DOHH2 (cell line): ENCODE measurements at regions not wholly inside any gene's neighbourhood (a gene's known extent, or its start where the extent isn't known, plus 50 kb on each side); places are given as distances from the start of the nearest gene placed in this dataset.

ENCODE experiments used
- H3F3A ChIP-seq: fragments of 200-600 bp; sonication (generic), shearing (Covaris generic); 2 replicates; pipeline ENCODE4 v1.6.0; 2016; ENCODE audit warnings: antibody characterized with exemption, mild to moderate bottlenecking; ENCODE audit not compliant: control insufficient read depth, insufficient read depth
- H3K27ac ChIP-seq: fragments of 200-600 bp; sonication (generic); 2 replicates; pipeline ENCODE4 v1.5.1; 2014; ENCODE audit warnings: low read depth, mild to moderate bottlenecking, low read length, moderate library complexity
- H3K27me3 ChIP-seq: fragments of 200-600 bp; sonication (generic); 2 replicates; pipeline ENCODE4 v1.6.1; 2014; ENCODE audit warnings: mild to moderate bottlenecking, low read length, mixed read lengths; ENCODE audit not compliant: control insufficient read depth
- H3K36me3 ChIP-seq: fragments of 200-600 bp; sonication (generic); 2 replicates; pipeline ENCODE4 v1.6.1; 2014; ENCODE audit warnings: mild to moderate bottlenecking, low read length, moderate library complexity, mixed read lengths; ENCODE audit not compliant: control insufficient read depth
- H3K4me1 ChIP-seq: fragments of 200-600 bp; sonication (generic); 2 replicates; pipeline ENCODE4 v1.6.1; 2014; ENCODE audit warnings: mild to moderate bottlenecking, low read length, mixed read lengths; ENCODE audit not compliant: control insufficient read depth
- H3K4me2 ChIP-seq: fragments of 200-600 bp; sonication (generic); 2 replicates; pipeline ENCODE4 v1.6.0; 2014; ENCODE audit warnings: mild to moderate bottlenecking, low read length, moderate library complexity
- H3K4me3 ChIP-seq: fragments of 200-600 bp; sonication (generic); 2 replicates; pipeline ENCODE4 v1.5.1; 2014; ENCODE audit warnings: mild to moderate bottlenecking, low read length, mixed read lengths
- H3K79me2 ChIP-seq: fragments of 200-600 bp; sonication (generic); 2 replicates; pipeline ENCODE4 v1.6.1; 2014; ENCODE audit warnings: mild to moderate bottlenecking, low read length, mixed read lengths; ENCODE audit not compliant: control insufficient read depth
- H3K9me2 ChIP-seq: fragments of 200-600 bp; sonication (generic); replicated peaks from 2 replicates; pipeline ENCODE4 v1.6.1; 2014; ENCODE audit warnings: mild to moderate bottlenecking, low read length, mixed read lengths; ENCODE audit not compliant: control insufficient read depth
- H3K9me3 ChIP-seq: fragments of 200-600 bp; sonication (generic); 2 replicates; pipeline ENCODE4 v1.6.1; 2014; ENCODE audit warnings: antibody characterized with exemption, low read length, mixed read lengths; ENCODE audit not compliant: control insufficient read depth, insufficient read depth
- H4K20me1 ChIP-seq: fragments of 200-600 bp; sonication (generic); 2 replicates; pipeline ENCODE4 v1.6.0; 2014; ENCODE audit warnings: low read depth, mild to moderate bottlenecking, antibody characterized with exemption, low read length, moderate library complexity; ENCODE audit not compliant: control insufficient read depth, insufficient read depth
- CTCF ChIP-seq: fragments of 200-600 bp; sonication (generic); IDR thresholded peaks from one replicate; pipeline ENCODE4 v1.5.1; 2014; ENCODE audit warnings: antibody characterized with exemption, mild to moderate bottlenecking, low read depth, low read length; ENCODE audit not compliant: poor library complexity, severe bottlenecking
- EZH2phosphoT487 ChIP-seq: fragments of 200-600 bp; sonication (generic); IDR thresholded peaks from 2 replicates; pipeline ENCODE4 v1.6.1; 2017; ENCODE audit warnings: borderline replicate concordance, mild to moderate bottlenecking, antibody characterized with exemption, low read length, moderate library complexity, mixed read lengths

- no peaks in the 10 kb centered on the region for H3K27me3 ChIP-seq
- no peaks in the 10 kb centered on the region for H3K36me3 ChIP-seq
- no peak overlapping the region for H3K27ac ChIP-seq
- H3K79me2 ChIP-seq: no peaks in the 10 kb centered on the region
- H3K9me3 ChIP-seq: no peaks in the 10 kb centered on the region
- no peak overlapping the region for H3K4me3 ChIP-seq
- TF ChIP-seq CTCF (no peak), EZH2phosphoT487 (no peak)
- no peaks in the 10 kb centered on the region for H3F3A ChIP-seq
- no peak overlapping the region for H3K4me2 ChIP-seq
- no peaks in the 10 kb centered on the region for H3K9me2 ChIP-seq
- no peaks in the 10 kb centered on the region for H3K4me1 ChIP-seq
- no peaks in the 10 kb centered on the region for H4K20me1 ChIP-seq
Measured at GRCh38 chr10:36391405-36391804, 734.0 kb upstream of the ANKRD30A start.

GRCh38 chr10:36390221-36390620 is 735.2 kb upstream of the ANKRD30A start:
- H3F3A ChIP-seq: no peaks in the 10 kb centered on the region
- H3K27ac ChIP-seq: no peak overlapping the region
- H3K4me1 ChIP-seq: no peaks in the 10 kb centered on the region
- TF ChIP-seq EZH2phosphoT487: no peak
- TF ChIP-seq CTCF: no peak
- H3K4me3 ChIP-seq: no peak overlapping the region
- no peaks in the 10 kb centered on the region for H3K79me2 ChIP-seq
- H3K36me3 ChIP-seq: no peaks in the 10 kb centered on the region
- H3K9me3 ChIP-seq: no peaks in the 10 kb centered on the region
- no peaks in the 10 kb centered on the region for H3K27me3 ChIP-seq
- H3K9me2 ChIP-seq: no peaks in the 10 kb centered on the region
- no peaks in the 10 kb centered on the region for H4K20me1 ChIP-seq
- H3K4me2 ChIP-seq: no peak overlapping the region

- Histone ChIP-seq H3K4me1 (no peaks in the 10 kb centered on the region), H3K9me2 (no peaks in the 10 kb centered on the region), H3F3A (no peaks in the 10 kb centered on the region), H3K4me3 (no peak overlapping the region), H3K9me3 (no peaks in the 10 kb centered on the region; the same call in 1 of the 2 replicates), H3K27me3 (no peaks in the 10 kb centered on the region), H3K4me2 (no peak overlapping the region), H3K79me2 (no peaks in the 10 kb centered on the region), H3K36me3 (no peaks in the 10 kb centered on the region), H4K20me1 (no peaks in the 10 kb centered on the region), H3K27ac (no peak overlapping the region)
- TF ChIP-seq EZH2phosphoT487: no peak
- no peak for TF ChIP-seq CTCF
Measured at GRCh38 chr10:36388166-36388565, 737.2 kb upstream of the ANKRD30A start.

GRCh38 chr10:36385693-36386092 is 739.7 kb upstream of the ANKRD30A start:
- H3K27me3 ChIP-seq: no peaks in the 10 kb centered on the region
- H3K27ac ChIP-seq: no peak overlapping the region

More at GRCh38 chr10:36385693-36386092, 739.7 kb upstream of the ANKRD30A start:
- no peaks in the 10 kb centered on the region for H3F3A ChIP-seq
- no peak for TF ChIP-seq EZH2phosphoT487
- no peak for TF ChIP-seq CTCF
- H3K4me3 ChIP-seq: no peak overlapping the region
- no peaks in the 10 kb centered on the region for H3K36me3 ChIP-seq
- no peaks in the 10 kb centered on the region for H3K79me2 ChIP-seq
- H3K4me2 ChIP-seq: no peak overlapping the region
- no peaks in the 10 kb centered on the region; the same call in 1 of the 2 replicates for H3K9me3 ChIP-seq
- no peaks in the 10 kb centered on the region for H3K9me2 ChIP-seq
- no peaks in the 10 kb centered on the region for H4K20me1 ChIP-seq
- H3K4me1 ChIP-seq: no peaks in the 10 kb centered on the region
